IPS-NIHi7 (cell line): ENCODE measurements at regions not wholly inside any gene's neighbourhood (a gene's known extent, or its start where the extent isn't known, plus 50 kb on each side); places are given as distances from the start of the nearest gene placed in this dataset.
A peak's percentile ranks its signal among the peaks of the same experiment; 100 is the strongest.

Experiments used
- DNase-seq: peaks from one replicate; pipeline ENCODE4 v3.0.0; 2012; ENCODE audit warnings: mixed read lengths; ENCODE audit errors: extremely low spot score

- DNase-seq = no peak
These were observed 77.2 kb upstream of the MYOCD start for GRCh38 chr17:12588531-12588930.

DNA sequence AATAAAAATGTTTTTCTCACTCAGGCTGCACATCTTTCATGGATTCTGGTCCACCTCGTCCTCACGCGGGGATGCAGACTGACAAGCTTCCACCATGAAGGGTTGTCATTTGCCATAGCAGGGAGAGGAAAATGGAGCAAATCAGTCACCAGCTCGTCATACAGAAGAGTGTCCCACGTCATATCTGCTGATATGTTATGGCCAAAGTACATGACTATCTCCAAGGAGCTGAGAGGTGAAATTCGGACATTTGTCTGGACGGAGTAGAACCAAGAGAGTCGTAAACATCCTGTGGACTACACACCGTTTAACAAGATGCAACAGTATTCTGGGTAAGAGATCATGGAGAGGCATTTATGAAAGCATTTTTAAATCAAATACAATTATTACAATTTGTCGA is 75.3 kb upstream of the MYOCD start:
- no peak for DNase-seq

DNA sequence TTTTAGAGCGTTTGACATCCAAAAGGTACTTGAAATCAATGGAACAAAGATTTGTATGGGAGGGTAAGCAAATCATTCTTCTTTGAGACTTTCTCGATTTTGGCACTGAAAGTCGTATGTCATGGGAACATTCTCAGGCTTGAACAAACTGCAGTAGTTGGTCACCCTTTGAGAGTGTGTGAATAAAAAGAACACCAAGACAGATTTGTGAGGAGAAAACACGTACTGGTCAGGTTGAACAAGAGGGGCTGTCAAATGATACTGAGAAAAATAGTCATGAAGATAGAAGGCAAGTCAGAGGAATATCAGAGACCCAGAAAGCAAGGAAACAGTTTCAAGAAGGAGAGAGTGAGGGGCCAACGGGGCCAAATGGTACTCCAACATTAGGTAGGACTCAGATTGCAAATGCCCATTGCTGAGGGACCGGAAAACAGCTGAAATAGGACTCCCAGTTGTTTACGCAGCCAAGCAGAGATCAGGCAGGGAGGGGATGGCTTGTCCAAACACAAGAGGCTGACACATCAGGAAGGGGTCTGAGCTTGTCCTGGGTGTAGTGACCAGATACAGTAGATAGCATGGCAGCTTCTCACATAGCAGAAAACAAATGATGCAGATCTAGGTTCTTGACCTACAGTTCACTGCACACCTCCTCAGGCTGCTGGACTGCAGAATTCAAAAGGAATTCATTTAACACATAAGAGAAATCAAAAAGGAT is 74.5 kb upstream of the MYOCD start:
- peak; percentile 51 for DNase-seq

- no peak for DNase-seq
These were observed 72.7 kb upstream of the MYOCD start for GRCh38 chr17:12592941-12593340.

GRCh38 chr17:12596961-12597360 is 68.7 kb upstream of the MYOCD start:
- DNase-seq = no peak

DNA sequence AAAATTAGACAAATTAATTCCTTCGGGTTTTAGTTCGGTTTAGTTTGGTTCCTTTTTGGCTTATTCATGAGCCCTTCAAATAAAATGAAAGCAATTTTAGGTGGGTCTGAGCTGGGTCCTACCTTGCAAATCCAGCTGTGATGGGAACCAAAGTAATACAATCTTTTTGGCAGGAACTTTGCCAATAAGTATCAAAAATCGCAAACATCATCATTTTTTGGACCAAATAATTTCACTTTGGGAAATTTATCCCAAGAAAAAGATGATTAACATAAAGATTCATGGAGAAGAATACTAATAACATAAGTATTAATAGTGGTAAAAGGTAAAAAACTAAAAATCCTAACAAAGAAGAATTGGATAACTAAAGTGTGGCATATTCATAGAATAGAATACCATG is 67.8 kb upstream of the MYOCD start:
- DNase-seq = no peak

- no peak for DNase-seq
These were observed 66.3 kb upstream of the MYOCD start for GRCh38 chr17:12599186-12599920.

- no peak for DNase-seq
These were observed 65.3 kb upstream of the MYOCD start for GRCh38 chr17:12600349-12600748.

DNA sequence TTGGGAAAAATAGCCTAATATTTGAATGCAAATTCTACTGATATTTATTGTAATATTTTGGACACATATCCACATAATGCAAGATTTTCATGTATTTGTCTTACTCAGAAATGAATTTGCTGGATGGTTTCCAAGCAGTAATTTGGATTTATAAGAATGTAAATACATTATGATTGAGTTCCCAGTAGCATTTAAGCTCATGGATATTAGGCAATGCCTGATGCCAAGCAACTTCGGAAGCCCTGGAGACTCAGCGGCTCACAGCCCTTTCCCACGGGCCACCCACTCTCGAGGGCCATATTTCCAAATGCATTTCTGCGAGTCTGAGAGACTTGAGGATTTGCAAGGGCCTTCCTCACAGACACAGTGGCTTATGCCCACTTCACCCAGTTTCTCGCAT is 62.1 kb upstream of the MYOCD start:
- DNase-seq = no peak

DNA sequence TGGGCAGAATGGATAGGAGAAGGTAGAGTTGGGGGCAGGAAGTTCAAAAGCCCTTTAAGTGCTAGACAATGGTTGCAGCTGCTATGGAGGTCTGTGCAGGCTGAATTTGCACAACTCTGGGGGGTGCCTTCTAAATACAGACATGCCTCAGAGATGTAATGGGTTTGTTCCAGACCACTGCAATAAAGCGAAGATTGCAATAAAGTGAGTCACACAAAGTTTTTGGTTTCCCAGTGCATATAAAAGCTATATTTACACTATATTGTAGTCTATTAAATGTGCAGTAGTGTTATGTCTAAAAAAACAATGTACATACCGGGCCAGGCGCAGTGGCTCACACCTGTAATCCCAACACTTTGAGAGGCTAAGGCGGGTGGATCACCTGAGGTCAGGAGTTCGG is 60.5 kb upstream of the MYOCD start:
- no peak for DNase-seq

DNA sequence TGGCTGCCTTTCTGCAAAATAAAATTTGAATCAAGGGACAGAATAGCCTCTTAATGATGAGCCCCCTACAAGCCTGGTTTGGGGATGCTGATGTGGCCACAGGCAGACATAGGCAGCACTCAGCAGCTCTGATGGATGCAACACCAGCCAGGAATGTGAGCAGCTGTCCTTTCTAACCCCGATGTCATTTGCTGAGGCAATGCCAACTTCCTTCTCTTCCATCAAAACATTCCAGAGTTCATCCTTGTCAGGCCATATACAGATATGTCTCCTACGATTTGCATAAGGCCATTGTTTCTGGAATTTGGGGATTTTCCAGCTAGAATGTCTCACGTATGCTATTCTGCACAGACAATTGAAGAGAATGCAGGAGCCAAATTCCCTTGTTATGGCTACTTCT is 52.1 kb upstream of the MYOCD start:
- DNase-seq = no peak
